H9 (cell line): ENCODE measurements at regions not wholly inside any gene's neighbourhood (a gene's known extent, or its start where the extent isn't known, plus 50 kb on each side); places are given as distances from the start of the nearest gene placed in this dataset.

ENCODE experiments used
- DNase-seq: peaks from one replicate; pipeline ENCODE4 v3.0.0-alpha.2; 2017
- H2AFZ ChIP-seq: one replicate; pipeline ENCODE4 v1.6.1; 2013; ENCODE audit warnings: mild to moderate bottlenecking, low read length, control low read depth, moderate library complexity
- H2AK5ac ChIP-seq: 2 replicates; pipeline ENCODE4 v1.6.1; 2013; ENCODE audit warnings: low read length, control low read depth, mixed read lengths; ENCODE audit not compliant: insufficient read length
- H2BK120ac ChIP-seq: one replicate; pipeline ENCODE4 v1.6.1; 2013; ENCODE audit warnings: low read depth, mild to moderate bottlenecking, low read length, control low read depth, inconsistent platforms; ENCODE audit not compliant: poor library complexity, severe bottlenecking
- H2BK12ac ChIP-seq: 2 replicates; pipeline ENCODE4 v1.6.1; 2013; ENCODE audit warnings: low read length, control low read depth, mixed read lengths, low read depth; ENCODE audit not compliant: insufficient read length
- H2BK15ac ChIP-seq: 2 replicates; pipeline ENCODE4 v1.6.1; 2013; ENCODE audit warnings: low read depth, low read length, control low read depth
- H2BK20ac ChIP-seq: one replicate; pipeline ENCODE4 v1.6.1; 2013; ENCODE audit warnings: low read depth, mild to moderate bottlenecking, low read length, control low read depth, inconsistent platforms; ENCODE audit not compliant: poor library complexity, severe bottlenecking
- H2BK5ac ChIP-seq: 2 replicates; pipeline ENCODE4 v1.6.1; 2013; ENCODE audit warnings: low read length, control low read depth, mixed read lengths; ENCODE audit not compliant: insufficient read length
- H3K14ac ChIP-seq: 2 replicates; pipeline ENCODE4 v1.6.1; 2013; ENCODE audit warnings: low read length, control low read depth; ENCODE audit not compliant: insufficient read depth
- H3K18ac ChIP-seq: 2 replicates; pipeline ENCODE4 v1.6.1; 2013; ENCODE audit warnings: low read depth, mild to moderate bottlenecking, mixed read lengths, low read length, control low read depth; ENCODE audit not compliant: insufficient read length
- H3K23ac ChIP-seq: 2 replicates; pipeline ENCODE4 v1.6.1; 2013; ENCODE audit warnings: low read length, control low read depth, mixed read lengths, low read depth; ENCODE audit not compliant: insufficient read length
- H3K23me2 ChIP-seq: 2 replicates; pipeline ENCODE4 v1.6.1; 2013; ENCODE audit warnings: low read depth, mild to moderate bottlenecking, mixed read lengths, low read length, control low read depth; ENCODE audit not compliant: insufficient read length, poor library complexity, severe bottlenecking
- H3K27ac ChIP-seq: 2 replicates; pipeline ENCODE4 v1.5.1; 2013; ENCODE audit warnings: low read length, control low read depth, mixed read lengths, low read depth; ENCODE audit not compliant: insufficient read length
- H3K27me3 ChIP-seq: 2 replicates; pipeline ENCODE4 v1.6.1; 2013; ENCODE audit warnings: low read length, control low read depth, inconsistent platforms; ENCODE audit not compliant: insufficient read depth
- H3K4ac ChIP-seq: 2 replicates; pipeline ENCODE4 v1.6.1; 2013; ENCODE audit warnings: low read depth, mild to moderate bottlenecking, control low read depth, inconsistent platforms, low read length, moderate library complexity
- H3K4me1 ChIP-seq: 2 replicates; pipeline ENCODE4 v1.6.1; 2013; ENCODE audit warnings: low read length, control low read depth, inconsistent platforms; ENCODE audit not compliant: insufficient read depth
- H3K4me2 ChIP-seq: 2 replicates; pipeline ENCODE4 v1.6.1; 2013; ENCODE audit warnings: low read length, control low read depth, mixed read lengths; ENCODE audit not compliant: insufficient read length, insufficient read depth
- H3K56ac ChIP-seq: 2 replicates; pipeline ENCODE4 v1.6.1; 2013; ENCODE audit warnings: low read depth, mild to moderate bottlenecking, mixed read lengths, low read length, control low read depth; ENCODE audit not compliant: insufficient read length
- H3K79me1 ChIP-seq: 2 replicates; pipeline ENCODE4 v1.6.1; 2013; ENCODE audit warnings: low read depth, mild to moderate bottlenecking, moderate library complexity, low read length, control low read depth, inconsistent platforms; ENCODE audit not compliant: insufficient read depth, poor library complexity, severe bottlenecking
- H3K79me2 ChIP-seq: 2 replicates; pipeline ENCODE4 v1.6.1; 2013; ENCODE audit warnings: low read length, control low read depth, inconsistent platforms; ENCODE audit not compliant: insufficient read depth
- H3K9ac ChIP-seq: 2 replicates; pipeline ENCODE4 v1.6.1; 2013; ENCODE audit warnings: low read length, control low read depth, mixed read lengths; ENCODE audit not compliant: insufficient read length; ENCODE audit errors: extremely low read depth
- H3K9me3 ChIP-seq: one replicate; pipeline ENCODE4 v1.6.1; 2013; ENCODE audit warnings: low read depth, low read length, inconsistent platforms; ENCODE audit not compliant: control insufficient read depth
- H3T11ph ChIP-seq: one replicate; pipeline ENCODE4 v1.6.1; 2013; ENCODE audit warnings: mild to moderate bottlenecking, low read length, control low read depth, inconsistent platforms
- H4K20me1 ChIP-seq: one replicate; pipeline ENCODE4 v1.6.1; 2013; ENCODE audit not compliant: control insufficient read depth, insufficient read length, insufficient read depth
- H4K5ac ChIP-seq: 2 replicates; pipeline ENCODE4 v1.6.1; 2013; ENCODE audit warnings: low read depth, mild to moderate bottlenecking, mixed read lengths, low read length, control low read depth; ENCODE audit not compliant: insufficient read length
- H4K8ac ChIP-seq: replicated peaks from 2 replicates; pipeline ENCODE4 v1.6.1; 2013; ENCODE audit warnings: low read length, control low read depth, mixed read lengths, low read depth; ENCODE audit not compliant: insufficient read length
- H4K91ac ChIP-seq: 2 replicates; pipeline ENCODE4 v1.6.1; 2013; ENCODE audit warnings: low read depth, mild to moderate bottlenecking, moderate library complexity, mixed read lengths, low read length, control low read depth; ENCODE audit not compliant: insufficient read length
- H3K27ac Mint-ChIP-seq, 3 experiments: 2 replicates in 2 of 3; 3 replicates in 1 of 3; pipeline ENCODE4 v1.8.0; 2020 to 2021; ENCODE audit warnings: mixed read lengths in 3 of 3, mild to moderate bottlenecking in 1 of 3, moderate library complexity in 1 of 3
- H3K27me3 Mint-ChIP-seq: 2 replicates; pipeline ENCODE4 v1.8.0; 2021; ENCODE audit warnings: low read depth, mild to moderate bottlenecking, moderate library complexity, mixed read lengths
- H3K36me3 Mint-ChIP-seq, 3 experiments: 2 replicates in 2 of 3; 3 replicates in 1 of 3; pipeline ENCODE4 v1.8.0; 2020 to 2021; ENCODE audit warnings: low read depth in 3 of 3, mixed read lengths in 3 of 3; ENCODE audit not compliant: insufficient read depth in 1 of 3
- H3K4me1 Mint-ChIP-seq, 2 experiments: 2 replicates each; pipeline ENCODE4 v1.8.0; 2020; ENCODE audit warnings: mixed read lengths in 2 of 2
- H3K4me3 Mint-ChIP-seq, 2 experiments: 2 replicates in 1 of 2; 3 replicates in 1 of 2; pipeline ENCODE4 v1.8.0; 2020 to 2021; ENCODE audit warnings: mild to moderate bottlenecking in 2 of 2, mixed read lengths in 2 of 2, moderate library complexity in 1 of 2
- H3K9me3 Mint-ChIP-seq, 2 experiments: 2 replicates in 1 of 2; 3 replicates in 1 of 2; pipeline ENCODE4 v1.8.0; 2020; ENCODE audit warnings: mild to moderate bottlenecking in 2 of 2, mixed read lengths in 2 of 2, moderate library complexity in 1 of 2
- WGBS: extraction: QIAGEN DNeasy Blood & Tissue Kit; methylation state at CpG from one replicate; pipeline ENCODE4 v1.1.7; 2013; ENCODE audit warnings: missing lambda C conversion rate, low lambda C conversion rate, mixed read lengths; ENCODE audit not compliant: insufficient read length; ENCODE audit errors: extremely low coverage; 5-methylcytosine and 5-hydroxymethylcytosine counted together
- TF ChIP-seq, protein P1 (sequence below): fragments of 200-600 bp; sonication (generic); conservative IDR thresholded peaks from 3 replicates; pipeline ENCODE4 v1.8.0; 2021; ENCODE audit warnings: antibody characterized with exemption, mild to moderate bottlenecking

DNA sequence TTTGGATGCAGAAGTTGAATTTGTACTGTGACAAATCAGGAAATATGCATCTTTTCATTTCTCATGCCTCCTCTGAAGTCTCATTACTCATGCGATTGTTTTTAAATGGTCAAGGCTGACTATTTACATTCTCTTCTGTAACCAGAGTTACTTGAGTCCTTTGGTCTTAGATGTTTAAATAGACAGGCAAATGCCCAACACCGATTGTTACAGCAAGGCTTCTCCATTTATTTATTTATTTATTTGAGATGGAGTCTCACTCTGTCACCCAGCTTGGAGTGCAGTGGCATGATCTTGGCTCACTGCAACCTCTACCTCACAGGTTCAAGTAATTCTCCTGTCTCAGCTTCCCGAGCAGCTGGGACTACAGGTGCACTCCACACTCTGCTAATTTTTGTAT, 72.7 kb upstream of the SLC28A3 start:
- H2BK5ac ChIP-seq, result no peak overlapping the region
- H4K8ac ChIP-seq, result no peak overlapping the region
- no peak overlapping the region for H3K56ac ChIP-seq
- no peak overlapping the region for H3K27ac Mint-ChIP-seq
- DNase-seq, result no peak
- no peak overlapping the region for H4K5ac ChIP-seq
- H3K27me3 Mint-ChIP-seq, result no peaks in the 10 kb centered on the region
- H3K4ac ChIP-seq, result no peak overlapping the region
- no peak overlapping the region for H3K4me3 Mint-ChIP-seq
- H3K79me2 ChIP-seq, result no peaks in the 10 kb centered on the region
- no peak overlapping the region for H3K18ac ChIP-seq
- peaks cover 7 to 9% of the 10 kb centered on the region in 2 experiments; a peak in 4 of 5 replicates for H3K9me3 Mint-ChIP-seq
- H2BK12ac ChIP-seq, result no peak overlapping the region
- H3K4me2 ChIP-seq, result no peak overlapping the region
- no peaks in the 10 kb centered on the region for H4K20me1 ChIP-seq
- no peak overlapping the region for H3K23ac ChIP-seq
- no peaks in the 10 kb centered on the region for H3K4me1 ChIP-seq
- H2BK15ac ChIP-seq, result no peak overlapping the region
- no CpG with 5 or more reads among the region's 3 CpGs for WGBS
- peaks cover 2 to 8% (median 6%) of the 10 kb centered on the region in 3 experiments; a peak in 3 of 7 replicates for H3K36me3 Mint-ChIP-seq
- no peak overlapping the region for H3K14ac ChIP-seq
- no peak overlapping the region for H4K91ac ChIP-seq
- H3K27ac ChIP-seq, result no peak overlapping the region
- no peak overlapping the region for H2BK20ac ChIP-seq
- H3K9ac ChIP-seq, result no peak overlapping the region
- no peak overlapping the region for H2BK120ac ChIP-seq
- no peaks in the 10 kb centered on the region for H3K23me2 ChIP-seq
- no peak overlapping the region for H2AFZ ChIP-seq
- TF ChIP-seq, protein P1, sequence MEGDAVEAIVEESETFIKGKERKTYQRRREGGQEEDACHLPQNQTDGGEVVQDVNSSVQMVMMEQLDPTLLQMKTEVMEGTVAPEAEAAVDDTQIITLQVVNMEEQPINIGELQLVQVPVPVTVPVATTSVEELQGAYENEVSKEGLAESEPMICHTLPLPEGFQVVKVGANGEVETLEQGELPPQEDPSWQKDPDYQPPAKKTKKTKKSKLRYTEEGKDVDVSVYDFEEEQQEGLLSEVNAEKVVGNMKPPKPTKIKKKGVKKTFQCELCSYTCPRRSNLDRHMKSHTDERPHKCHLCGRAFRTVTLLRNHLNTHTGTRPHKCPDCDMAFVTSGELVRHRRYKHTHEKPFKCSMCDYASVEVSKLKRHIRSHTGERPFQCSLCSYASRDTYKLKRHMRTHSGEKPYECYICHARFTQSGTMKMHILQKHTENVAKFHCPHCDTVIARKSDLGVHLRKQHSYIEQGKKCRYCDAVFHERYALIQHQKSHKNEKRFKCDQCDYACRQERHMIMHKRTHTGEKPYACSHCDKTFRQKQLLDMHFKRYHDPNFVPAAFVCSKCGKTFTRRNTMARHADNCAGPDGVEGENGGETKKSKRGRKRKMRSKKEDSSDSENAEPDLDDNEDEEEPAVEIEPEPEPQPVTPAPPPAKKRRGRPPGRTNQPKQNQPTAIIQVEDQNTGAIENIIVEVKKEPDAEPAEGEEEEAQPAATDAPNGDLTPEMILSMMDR, result no peak
- no peaks in the 10 kb centered on the region for H3K4me1 Mint-ChIP-seq
- H2AK5ac ChIP-seq, result no peak overlapping the region
- H3K9me3 ChIP-seq, result no peaks in the 10 kb centered on the region
- no peaks in the 10 kb centered on the region for H3K79me1 ChIP-seq
- H3T11ph ChIP-seq, result no peak overlapping the region
- no peaks in the 10 kb centered on the region for H3K27me3 ChIP-seq
